ENCODE measurements at regions not wholly inside any gene's neighbourhood (a gene's known extent, or its start where the extent isn't known, plus 50 kb on each side); places are given as distances from the start of the nearest gene placed in this dataset.

GRCh38 chr14:51582437-51582836 lies 69.3 kb upstream of the FRMD6 start:
- TF ChIP-seq, protein P1, sequence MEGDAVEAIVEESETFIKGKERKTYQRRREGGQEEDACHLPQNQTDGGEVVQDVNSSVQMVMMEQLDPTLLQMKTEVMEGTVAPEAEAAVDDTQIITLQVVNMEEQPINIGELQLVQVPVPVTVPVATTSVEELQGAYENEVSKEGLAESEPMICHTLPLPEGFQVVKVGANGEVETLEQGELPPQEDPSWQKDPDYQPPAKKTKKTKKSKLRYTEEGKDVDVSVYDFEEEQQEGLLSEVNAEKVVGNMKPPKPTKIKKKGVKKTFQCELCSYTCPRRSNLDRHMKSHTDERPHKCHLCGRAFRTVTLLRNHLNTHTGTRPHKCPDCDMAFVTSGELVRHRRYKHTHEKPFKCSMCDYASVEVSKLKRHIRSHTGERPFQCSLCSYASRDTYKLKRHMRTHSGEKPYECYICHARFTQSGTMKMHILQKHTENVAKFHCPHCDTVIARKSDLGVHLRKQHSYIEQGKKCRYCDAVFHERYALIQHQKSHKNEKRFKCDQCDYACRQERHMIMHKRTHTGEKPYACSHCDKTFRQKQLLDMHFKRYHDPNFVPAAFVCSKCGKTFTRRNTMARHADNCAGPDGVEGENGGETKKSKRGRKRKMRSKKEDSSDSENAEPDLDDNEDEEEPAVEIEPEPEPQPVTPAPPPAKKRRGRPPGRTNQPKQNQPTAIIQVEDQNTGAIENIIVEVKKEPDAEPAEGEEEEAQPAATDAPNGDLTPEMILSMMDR (IDR thresholded peaks at IDR 0.05; ENCODE audit: low read depth, low read length, poor library complexity, severe bottlenecking): no peak
- no peak for TF ChIP-seq EZH2phosphoT487 (IDR thresholded peaks at IDR 0.05; ENCODE audit: borderline replicate concordance, low read length)

All from DOHH2 (cell line).